HPDE6-E6E7 (cell line): ENCODE measurements at regions not wholly inside any gene's neighbourhood (a gene's known extent, or its start where the extent isn't known, plus 50 kb on each side); places are given as distances from the start of the nearest gene placed in this dataset.
"Not testable (repeated sequence)": the region's sequence is repeated elsewhere in the genome, so short reads cannot be mapped to it uniquely, and the experiment has no call there.

Experiments used
- DNase-seq: peaks from one replicate; pipeline ENCODE4 v3.0.0; 2011; ENCODE audit warnings: missing footprints; ENCODE audit errors: extremely low spot score

GRCh38 chr2:19654310-19655090 is 247.3 kb downstream of the TTC32 start:
- no peak for DNase-seq

- no peak for DNase-seq
These were observed 248.3 kb downstream of the TTC32 start for GRCh38 chr2:19653509-19653908.

DNA sequence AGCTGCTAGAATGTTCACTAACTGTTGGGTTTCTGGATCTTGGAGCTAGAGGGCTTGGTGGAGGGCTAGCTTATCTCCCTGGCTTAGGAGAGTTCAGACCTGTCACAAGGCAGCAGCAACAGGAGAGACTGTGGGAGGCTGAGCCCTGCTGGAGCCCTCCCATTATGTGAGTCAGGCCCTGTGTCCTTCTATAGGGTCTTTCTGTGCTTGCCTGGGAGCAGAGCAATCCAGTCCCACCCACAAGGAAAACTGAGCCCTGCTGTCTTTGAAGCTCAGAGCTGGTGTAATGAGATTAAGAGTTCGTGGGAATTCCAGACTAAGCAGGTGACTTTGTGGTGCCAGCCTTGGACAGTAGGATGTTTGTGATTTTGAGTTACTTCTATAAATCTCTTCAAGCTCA is 249.0 kb downstream of the TTC32 start:
- DNase-seq = no peak

GRCh38 chr2:19651466-19651865 is 250.3 kb downstream of the TTC32 start:
- DNase-seq = no peak

DNA sequence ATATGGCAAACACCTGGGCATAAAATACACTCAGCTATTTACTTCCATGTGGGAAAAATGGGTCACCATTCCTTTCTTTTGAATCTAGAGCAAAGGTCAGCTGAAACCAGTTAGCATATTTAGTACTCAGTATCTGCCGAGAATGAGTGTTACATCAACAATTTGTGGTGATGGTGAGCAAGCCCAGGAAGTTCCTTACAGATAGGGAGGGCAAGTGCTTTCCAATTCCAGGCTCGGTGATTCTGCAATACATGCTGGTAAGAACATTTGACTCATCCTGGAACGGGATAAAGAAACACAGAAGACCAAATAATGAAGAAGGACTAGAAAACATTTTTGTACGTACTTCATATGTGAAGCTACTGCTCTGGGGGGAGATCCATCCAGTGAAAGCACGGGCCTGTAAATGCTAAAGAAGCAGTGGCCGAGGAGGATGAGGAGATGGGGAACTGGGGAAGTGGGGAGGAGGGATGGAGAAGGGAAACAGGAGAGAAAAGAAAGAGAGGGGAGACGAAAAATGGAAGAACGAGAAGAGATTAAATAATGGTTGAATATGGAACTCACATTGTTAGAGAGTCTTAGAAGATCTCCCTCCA is 251.9 kb downstream of the TTC32 start:
- peak; percentile 93 for DNase-seq

- DNase-seq = no peak
These were observed 252.6 kb downstream of the TTC32 start for GRCh38 chr2:19649142-19649541.

DNA sequence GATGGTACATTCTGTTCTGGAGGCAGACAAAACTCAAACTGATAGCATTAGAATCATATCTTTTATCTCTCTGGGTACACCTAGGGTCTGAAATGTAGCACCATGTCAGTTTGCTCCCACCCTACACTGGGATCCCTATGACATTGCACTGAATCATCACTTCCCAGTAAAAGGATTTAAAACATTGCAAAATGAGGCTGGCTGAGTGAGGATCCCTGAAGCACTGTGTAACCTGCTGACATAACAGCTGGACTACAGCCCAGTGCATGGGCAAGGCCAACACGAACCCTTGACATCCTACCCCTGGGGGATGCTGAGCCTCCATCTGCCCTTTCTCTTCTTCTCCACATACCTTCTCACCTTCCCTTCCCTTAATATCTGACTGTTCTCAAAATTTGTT is 253.2 kb downstream of the TTC32 start:
- peak; percentile 69 for DNase-seq

DNA sequence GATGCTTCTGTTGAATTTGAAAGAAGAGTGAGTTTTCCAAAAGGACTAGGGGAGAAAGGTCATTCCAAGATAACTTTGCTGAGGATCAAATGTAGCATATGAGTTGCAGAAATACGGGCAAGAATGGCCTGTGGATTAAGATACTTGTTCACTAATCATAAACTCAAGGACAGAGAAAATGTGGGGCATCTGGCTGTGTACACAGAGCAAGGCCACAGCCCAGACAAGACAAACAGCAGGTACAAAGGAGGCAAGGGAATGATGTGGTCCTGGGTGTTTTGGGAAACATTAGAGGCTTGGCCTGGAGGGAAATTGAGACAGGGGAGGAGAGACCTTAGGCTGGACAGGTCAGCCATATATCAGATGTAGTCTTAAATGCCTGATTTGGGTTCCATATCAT is 254.8 kb downstream of the TTC32 start:
- no peak for DNase-seq

- no peak for DNase-seq
These were observed 257.0 kb downstream of the TTC32 start for GRCh38 chr2:19644763-19645162.

GRCh38 chr2:19643117-19643518 is 258.7 kb downstream of the TTC32 start:
- no peak for DNase-seq

DNA sequence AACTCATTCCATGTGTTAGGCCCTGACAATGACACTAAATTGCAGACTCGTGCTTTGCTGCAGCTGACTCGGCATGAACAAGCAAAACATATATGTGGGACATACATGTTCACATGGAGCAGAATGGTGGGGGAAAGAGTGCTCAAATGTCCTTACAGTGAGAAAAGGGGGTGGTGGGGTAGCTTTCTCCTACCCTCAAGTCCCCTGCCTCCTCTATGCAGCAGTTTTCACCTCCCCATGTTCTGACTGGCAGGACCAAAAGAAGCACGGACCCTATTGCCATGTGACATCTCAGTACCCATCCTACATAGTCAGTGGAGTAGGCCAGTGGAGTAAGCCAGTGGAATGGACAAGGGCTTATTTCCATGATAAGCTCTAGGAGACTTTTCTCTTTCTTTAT is 259.3 kb downstream of the TTC32 start:
- DNase-seq = no peak

DNA sequence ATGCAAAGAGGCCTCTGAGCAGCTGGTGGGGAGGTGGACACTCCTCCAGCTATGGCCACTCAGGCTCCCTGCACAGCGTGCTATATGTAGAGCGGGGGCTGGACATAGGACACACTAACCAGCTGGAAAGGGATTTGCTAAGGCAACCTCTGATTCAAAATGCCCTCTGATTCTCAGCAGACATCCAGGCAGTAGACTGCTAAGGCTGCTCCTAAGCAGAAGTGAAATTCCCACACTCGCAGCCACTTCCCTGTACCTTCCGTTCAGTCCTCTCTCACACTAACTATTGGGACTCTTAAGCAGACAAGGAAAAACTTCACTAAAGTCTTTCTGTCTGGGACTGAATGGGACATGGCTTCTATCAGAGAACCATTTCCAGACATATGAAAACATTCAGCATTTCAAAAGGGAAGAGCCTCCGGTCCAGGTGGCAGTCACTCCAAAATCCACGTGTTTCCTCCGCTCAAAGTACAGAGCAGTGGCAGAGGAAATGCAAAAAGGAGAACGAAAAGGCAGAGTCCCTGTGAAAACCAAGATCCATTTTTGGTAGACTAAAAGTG is 265.8 kb downstream of the TTC32 start:
- DNase-seq = no peak

GRCh38 chr2:19632403-19632991 is 269.3 kb downstream of the TTC32 start:
- no peak for DNase-seq

- DNase-seq = no peak
These were observed 269.9 kb downstream of the TTC32 start for GRCh38 chr2:19631871-19632270.

DNA sequence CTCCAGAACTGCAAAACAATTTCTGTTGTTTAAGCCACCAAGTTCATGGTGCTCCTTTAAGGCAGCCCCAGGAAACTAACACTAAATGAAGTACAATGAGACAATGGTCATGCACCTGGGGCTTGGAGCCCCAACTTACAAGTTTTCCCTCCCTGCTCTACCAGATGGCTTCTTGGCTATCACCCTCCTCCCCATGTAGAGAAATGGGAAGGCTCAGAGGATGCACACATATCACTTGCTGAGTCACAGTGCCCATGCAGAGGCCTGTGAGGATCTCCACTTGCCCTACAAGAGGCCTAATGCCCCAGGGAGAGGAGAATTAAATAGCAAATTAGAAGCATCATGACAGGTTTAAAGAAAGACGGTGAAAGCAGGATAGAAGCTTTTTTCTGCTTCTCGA is 270.9 kb downstream of the TTC32 start:
- DNase-seq = no peak

DNA sequence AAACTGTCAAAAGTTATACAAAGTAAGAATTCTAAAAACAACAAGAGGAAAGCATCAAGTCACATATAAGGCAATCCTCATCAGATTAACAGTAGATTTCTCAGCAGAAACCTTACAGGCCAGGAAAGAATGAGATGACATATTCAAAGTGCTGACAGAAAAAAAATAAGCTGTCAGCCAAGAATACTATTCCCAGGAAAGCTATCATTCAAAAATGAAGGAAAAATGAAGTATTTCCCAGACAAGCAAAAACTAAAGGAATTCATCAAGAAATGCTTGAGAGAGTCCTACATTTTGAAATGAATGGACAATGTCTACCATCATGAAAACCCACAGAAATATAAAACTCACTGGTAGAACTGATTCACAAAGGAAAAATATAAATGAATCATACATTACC is 268.9 kb upstream of the OSR1 start:
- no peak for DNase-seq

GRCh38 chr2:19623488-19623887 is 265.1 kb upstream of the OSR1 start:
- DNase-seq = no peak

DNA sequence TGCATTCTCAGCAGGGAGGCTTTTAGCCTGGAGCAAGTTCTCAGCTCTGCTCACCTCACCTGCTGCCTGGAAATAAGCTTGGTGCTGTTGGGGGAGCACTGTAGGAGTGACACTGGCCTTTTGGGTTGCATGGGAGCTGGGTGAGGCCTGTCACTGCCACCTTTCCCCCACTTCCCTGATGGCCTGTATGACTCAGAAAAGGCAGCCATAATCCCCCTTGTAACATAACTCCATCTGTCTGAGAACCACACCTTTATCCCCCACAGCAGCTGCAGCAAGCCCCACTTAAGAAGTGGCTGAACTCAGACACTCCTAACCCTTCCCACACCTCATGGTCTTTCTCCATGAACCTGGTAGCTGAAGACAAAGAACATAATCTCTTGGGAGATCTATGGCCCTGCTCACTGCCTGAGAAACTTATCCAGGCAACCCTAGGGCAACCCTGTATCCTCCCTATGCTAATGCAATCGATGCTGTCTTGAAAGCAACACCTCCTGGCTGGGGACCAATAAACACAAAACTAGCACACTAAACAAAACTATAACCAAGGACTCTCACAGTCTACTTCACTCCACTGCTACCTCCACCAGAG is 258.9 kb upstream of the OSR1 start:
- no peak for DNase-seq

DNA sequence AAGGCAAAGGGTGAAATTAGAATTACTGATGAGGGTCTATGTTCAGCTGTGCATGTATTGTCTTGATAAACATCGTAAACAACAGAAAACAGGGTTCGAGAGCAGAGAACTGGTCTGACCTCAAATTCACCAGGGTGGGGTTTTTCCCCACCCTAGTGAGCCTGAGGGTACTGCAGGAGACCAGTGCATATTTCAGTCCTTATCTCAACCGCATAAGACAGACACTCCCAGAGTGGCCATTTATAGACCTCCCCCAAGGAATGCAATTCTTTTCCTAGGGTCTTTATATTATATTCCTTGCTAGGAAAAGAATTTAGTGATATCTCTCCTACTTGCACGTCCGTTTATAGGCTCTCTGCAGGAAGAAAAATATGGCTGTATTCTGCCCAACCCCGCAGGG is 257.0 kb upstream of the OSR1 start:
- not testable (repeated sequence) for DNase-seq

DNA sequence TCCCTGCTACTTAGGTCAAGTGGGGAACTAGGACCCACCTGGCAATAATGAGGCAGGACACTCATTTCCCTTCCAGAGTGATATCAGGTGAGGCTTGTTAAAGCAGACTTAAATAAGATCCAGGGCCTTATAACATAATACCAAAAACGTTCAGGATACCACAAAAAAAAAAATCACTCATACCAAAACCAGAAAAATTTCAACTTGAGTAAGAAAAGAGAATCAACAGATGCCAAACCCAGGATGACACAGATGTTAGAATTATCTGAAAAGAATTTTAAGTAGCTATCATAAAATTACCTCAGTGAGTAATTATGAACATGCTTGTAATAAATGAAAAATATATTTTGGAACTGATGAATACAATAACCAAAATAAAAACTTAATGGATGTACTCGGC is 255.6 kb upstream of the OSR1 start:
- DNase-seq = no peak

- DNase-seq = peak; percentile 74
These were observed 253.3 kb upstream of the OSR1 start for GRCh38 chr2:19611491-19612332.

DNA sequence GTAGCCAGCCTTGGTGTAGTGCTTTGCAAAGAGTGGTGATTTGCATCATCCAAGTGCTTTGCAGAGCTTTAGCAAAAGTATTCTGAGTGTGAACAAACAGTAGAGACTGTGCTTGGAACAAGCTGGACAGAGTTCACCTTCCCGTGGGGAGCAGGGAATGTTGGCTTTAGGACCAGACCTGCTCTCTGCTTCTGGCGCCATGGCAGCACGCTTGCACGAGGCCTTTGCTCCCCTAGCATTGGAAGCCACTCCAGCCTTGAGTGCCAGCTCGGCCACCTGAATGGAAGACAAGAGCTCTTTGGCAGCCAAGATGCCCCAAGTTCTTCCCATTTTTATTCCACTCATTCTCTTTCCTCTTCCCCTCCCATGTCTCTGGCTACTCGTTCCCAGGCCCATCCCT is 250.8 kb upstream of the OSR1 start:
- no peak for DNase-seq
